C4-2B (cell line): ENCODE measurements at regions not wholly inside any gene's neighbourhood (a gene's known extent, or its start where the extent isn't known, plus 50 kb on each side); places are given as distances from the start of the nearest gene placed in this dataset.

ENCODE experiments used
- CTCF ChIP-seq: fragments of 450-650 bp; conservative IDR thresholded peaks from 2 replicates; pipeline ENCODE4 v1.5.1; 2017; ENCODE audit warnings: mild to moderate bottlenecking
- ZFX ChIP-seq: fragments of 450-650 bp; IDR thresholded peaks from 2 replicates; pipeline ENCODE4 v1.6.1; 2017

DNA sequence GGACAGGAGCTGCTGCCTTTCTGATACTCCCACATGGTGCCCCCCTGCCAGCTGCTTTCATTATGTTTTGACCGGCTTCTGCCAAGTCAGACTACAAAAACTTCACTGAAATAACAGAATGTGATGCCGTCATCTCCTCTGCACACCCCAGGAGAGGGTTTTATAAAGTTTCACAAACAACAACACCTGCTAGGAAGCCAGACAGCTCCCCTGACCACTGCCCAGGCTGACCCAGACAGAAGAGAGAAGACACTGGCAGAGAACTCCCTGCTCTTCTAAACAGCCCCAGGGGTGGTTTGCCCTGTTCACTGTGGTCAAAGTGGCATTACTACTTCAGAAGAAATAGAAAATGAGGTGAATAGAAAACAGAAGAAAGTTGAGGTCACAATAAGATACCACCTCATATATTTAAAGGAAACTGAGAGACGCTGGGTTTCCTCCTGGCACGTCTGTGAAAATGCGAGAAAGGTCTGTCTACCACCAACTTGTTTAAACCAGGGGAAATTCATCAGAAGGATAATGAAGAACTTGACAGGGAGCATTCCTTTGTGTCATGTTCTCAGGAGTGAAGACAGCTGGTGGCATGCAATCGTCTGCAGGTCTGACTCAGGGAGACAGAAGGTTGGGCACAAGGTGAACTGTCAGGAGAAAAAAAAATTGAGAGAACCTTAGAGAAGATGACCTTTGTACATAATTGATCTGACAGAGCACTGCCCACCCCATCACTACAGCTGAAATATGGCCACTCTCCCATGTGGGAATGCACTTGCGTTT is 119.0 kb upstream of the NFIA start:
- TF ChIP-seq CTCF = no peak
- TF ChIP-seq ZFX = no peak
